Uterus (tissue), 3 donors: ENCODE measurements at regions not wholly inside any gene's neighbourhood (a gene's known extent, or its start where the extent isn't known, plus 50 kb on each side); places are given as distances from the start of the nearest gene placed in this dataset.

Experiments used
- DNase-seq, 2 donors: peaks; one replicate each; pipeline ENCODE4 v3.0.0-alpha.2; 2019 to 2020
- H3K27ac ChIP-seq, 2 donors: fragments of 200-600 bp; sonication (generic); 1 replicate in 1 of 2; 2 replicates in 1 of 2; pipeline ENCODE4 v1.5.1; 2016 to 2018
- H3K27me3 ChIP-seq, 2 donors: fragments of 200-600 bp; sonication (generic); one replicate each; pipeline ENCODE4 v1.5.1; 2018 to 2019; ENCODE audit warnings: control low read depth in 1 of 2
- H3K36me3 ChIP-seq, 2 donors: fragments of 200-600 bp; sonication (generic); one replicate each; pipeline ENCODE4 v1.5.1; 2019; ENCODE audit warnings: control low read depth in 1 of 2
- H3K4me1 ChIP-seq, 2 donors: fragments of 200-600 bp; sonication (generic); one replicate each; pipeline ENCODE4 v1.5.1; 2018 to 2019; ENCODE audit warnings: control low read depth in 1 of 2
- H3K4me3 ChIP-seq, 2 donors: fragments of 200-600 bp; sonication (generic); 1 replicate in 1 of 2; 2 replicates in 1 of 2; pipeline ENCODE4 v1.5.1; 2018 to 2019; ENCODE audit warnings: mild to moderate bottlenecking in 1 of 2
- H3K9me3 ChIP-seq, 2 donors: fragments of 200-600 bp; sonication (generic); one replicate each; pipeline ENCODE4 v1.5.1; 2019; ENCODE audit warnings: control low read depth in 1 of 2
- CTCF ChIP-seq, 4 experiments: fragments of 200-600 bp in 2 of 4; fragments of 450-650 bp in 2 of 4; sonication (generic) in 2 of 4; IDR thresholded peaks; one replicate each; pipeline ENCODE4 v1.5.1; 2016 to 2019; ENCODE audit warnings: antibody characterized with exemption in 4 of 4, mild to moderate bottlenecking in 2 of 4, moderate library complexity in 1 of 4
- POLR2A ChIP-seq, 2 donors: fragments of 450-650 bp; IDR thresholded peaks; one replicate each; pipeline ENCODE4 v1.6.1; 2016; ENCODE audit warnings: antibody characterized with exemption in 2 of 2, mild to moderate bottlenecking in 1 of 2, moderate library complexity in 1 of 2
- intact Hi-C: fragments of 100-400 bp; cut with DNase I; formaldehyde crosslinking; loops from one replicate; pipeline ENCODE4 v1.15.1; 2023; ENCODE audit warnings: low total_unique reads
- donor health status: DM: yes; HTN: yes; CAD: no.

GRCh38 chr18:40494603-40495002 lies 1460.4 kb upstream of the PIK3C3 start:
- TF ChIP-seq POLR2A (IDR thresholded peaks at IDR 0.05) (no peak), CTCF (IDR thresholded peaks at IDR 0.05) (no peak)
- Histone ChIP-seq H3K4me3 (no peak overlapping the region), H3K27me3 (no peaks in the 10 kb centered on the region), H3K36me3 (no peaks in the 10 kb centered on the region), H3K9me3 (no peaks in the 10 kb centered on the region), H3K27ac (no peak overlapping the region), H3K4me1 (no peaks in the 10 kb centered on the region)
- intact Hi-C loops: no loop called here
- DNase-seq: no peak

GRCh38 chr18:40493316-40493715 lies 1461.7 kb upstream of the PIK3C3 start:
- intact Hi-C loops: no loop called here
- TF ChIP-seq POLR2A (IDR thresholded peaks at IDR 0.05) (no peak), CTCF (IDR thresholded peaks at IDR 0.05) (no peak)
- Histone ChIP-seq H3K4me1 (no peaks in the 10 kb centered on the region), H3K36me3 (no peaks in the 10 kb centered on the region), H3K9me3 (no peaks in the 10 kb centered on the region), H3K27ac (no peak overlapping the region), H3K27me3 (no peaks in the 10 kb centered on the region), H3K4me3 (no peak overlapping the region)
- no peak for DNase-seq

- no peak overlapping the region for H3K4me3 ChIP-seq
- H3K9me3 ChIP-seq: no peaks in the 10 kb centered on the region
- H3K27ac ChIP-seq: no peak overlapping the region
- H3K4me1 ChIP-seq: no peaks in the 10 kb centered on the region
- H3K36me3 ChIP-seq: no peaks in the 10 kb centered on the region
- intact Hi-C loops: no loop called here
- DNase-seq: no peak
- TF ChIP-seq POLR2A (IDR thresholded peaks at IDR 0.05) (no peak), CTCF (IDR thresholded peaks at IDR 0.05) (no peak)
- no peaks in the 10 kb centered on the region for H3K27me3 ChIP-seq
Observed at GRCh38 chr18:40489301-40489700, 1465.7 kb upstream of the PIK3C3 start.

GRCh38 chr18:40485318-40485717 lies 1469.7 kb upstream of the PIK3C3 start:
- H3K4me1 ChIP-seq: no peaks in the 10 kb centered on the region
- no peaks in the 10 kb centered on the region for H3K36me3 ChIP-seq
- no peak for DNase-seq
- H3K27me3 ChIP-seq: no peaks in the 10 kb centered on the region
- no peaks in the 10 kb centered on the region for H3K9me3 ChIP-seq
- intact Hi-C loops: no loop called here
- no peak overlapping the region for H3K27ac ChIP-seq
- no peak for TF ChIP-seq POLR2A (IDR thresholded peaks at IDR 0.05)
- no peak for TF ChIP-seq CTCF (IDR thresholded peaks at IDR 0.05)
- H3K4me3 ChIP-seq: no peak overlapping the region

GRCh38 chr18:40473221-40474029 lies 1481.6 kb upstream of the PIK3C3 start:
- TF ChIP-seq POLR2A (IDR thresholded peaks at IDR 0.05): no peak
- no peak for TF ChIP-seq CTCF (IDR thresholded peaks at IDR 0.05)
- Histone ChIP-seq H3K9me3 (no peaks in the 10 kb centered on the region), H3K27me3 (no peaks in the 10 kb centered on the region), H3K27ac (no peak overlapping the region), H3K4me1 (no peaks in the 10 kb centered on the region), H3K4me3 (no peak overlapping the region), H3K36me3 (no peaks in the 10 kb centered on the region)
- intact Hi-C loops: no loop called here
- no peak for DNase-seq
